ENCODE measurements at regions not wholly inside any gene's neighbourhood (a gene's known extent, or its start where the extent isn't known, plus 50 kb on each side); places are given as distances from the start of the nearest gene placed in this dataset.

GRCh38 chr3:72248389-72248761 is 463.4 kb upstream of the PROK2 start:
- DNase-seq (ENCODE audit: low spot score): no peak
- no peak overlapping the region for H3K27ac Mint-ChIP-seq
- intact Hi-C loops (cut with micrococcal nuclease): no loop called here
- no peaks in the 10 kb centered on the region for H3K36me3 Mint-ChIP-seq (ENCODE audit: low read depth)
- no peaks in the 10 kb centered on the region for H3K9me3 Mint-ChIP-seq
- no peaks in the 10 kb centered on the region for H3K4me1 Mint-ChIP-seq (ENCODE audit: low read depth)
- peaks cover 10% of the 10 kb centered on the region for H3K27me3 Mint-ChIP-seq (ENCODE audit: insufficient read depth)
- H3K4me3 Mint-ChIP-seq: no peak overlapping the region

GRCh38 chr3:72247645-72248388 is 462.9 kb upstream of the PROK2 start:
- Mint-ChIP-seq H3K27ac (no peak overlapping the region), H3K9me3 (no peaks in the 10 kb centered on the region), H3K4me3 (no peak overlapping the region), H3K36me3 (ENCODE audit: low read depth) (no peaks in the 10 kb centered on the region), H3K4me1 (ENCODE audit: low read depth) (no peaks in the 10 kb centered on the region), H3K27me3 (ENCODE audit: insufficient read depth) (peaks cover 10% of the 10 kb centered on the region)
- no peak for DNase-seq (ENCODE audit: low spot score)
- intact Hi-C loops (cut with micrococcal nuclease): no loop called here

GRCh38 chr3:72247126-72247525 is 462.2 kb upstream of the PROK2 start:
- intact Hi-C loops (cut with micrococcal nuclease): no loop called here
- Mint-ChIP-seq H3K9me3 (no peaks in the 10 kb centered on the region), H3K4me1 (ENCODE audit: low read depth) (no peaks in the 10 kb centered on the region), H3K36me3 (ENCODE audit: low read depth) (no peaks in the 10 kb centered on the region), H3K27ac (no peak overlapping the region), H3K4me3 (no peak overlapping the region), H3K27me3 (ENCODE audit: insufficient read depth) (peaks cover 10% of the 10 kb centered on the region)
- no peak for DNase-seq (ENCODE audit: low spot score)

GRCh38 chr3:72246685-72247084 is 461.7 kb upstream of the PROK2 start:
- H3K4me1 Mint-ChIP-seq (ENCODE audit: low read depth): no peaks in the 10 kb centered on the region
- H3K4me3 Mint-ChIP-seq: no peak overlapping the region
- H3K27ac Mint-ChIP-seq: no peak overlapping the region
- DNase-seq (ENCODE audit: low spot score): no peak
- peaks cover 8% of the 10 kb centered on the region for H3K27me3 Mint-ChIP-seq (ENCODE audit: insufficient read depth)
- no peaks in the 10 kb centered on the region for H3K9me3 Mint-ChIP-seq
- intact Hi-C loops (cut with micrococcal nuclease): no loop called here
- no peaks in the 10 kb centered on the region for H3K36me3 Mint-ChIP-seq (ENCODE audit: low read depth)

DNA sequence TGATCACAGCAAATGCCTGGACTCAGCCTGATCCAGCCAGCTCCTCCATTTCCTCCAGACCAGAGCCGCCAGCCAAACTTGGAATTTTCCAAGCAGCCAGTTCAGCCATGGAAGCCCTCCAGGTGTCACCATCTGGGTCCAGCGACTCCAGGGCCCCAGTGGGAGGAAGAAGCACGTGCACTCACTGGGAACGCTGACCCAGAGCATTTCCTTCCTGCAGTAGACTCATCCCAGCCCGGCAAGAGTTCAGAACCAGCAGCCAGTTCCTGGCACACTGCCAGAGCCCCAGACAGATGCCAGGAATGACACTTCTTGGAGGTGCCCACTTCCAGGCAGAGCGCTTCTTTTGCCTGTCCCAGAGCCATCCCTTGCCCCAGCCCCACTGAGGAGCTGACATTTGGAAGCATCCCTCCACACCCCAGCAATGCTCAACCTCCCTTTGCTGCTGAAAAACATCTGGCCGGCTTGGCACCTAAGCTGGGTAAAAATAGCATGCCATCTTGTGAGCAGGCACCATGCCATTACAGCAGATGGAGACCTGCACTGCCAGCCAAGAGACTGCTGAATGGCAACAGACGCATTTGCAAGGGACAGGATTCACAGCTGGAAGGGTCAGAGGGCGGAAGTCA is 460.3 kb upstream of the PROK2 start:
- Mint-ChIP-seq H3K36me3 (ENCODE audit: low read depth) (no peaks in the 10 kb centered on the region), H3K9me3 (no peaks in the 10 kb centered on the region), H3K27ac (no peak overlapping the region), H3K4me1 (ENCODE audit: low read depth) (no peaks in the 10 kb centered on the region), H3K4me3 (no peak overlapping the region), H3K27me3 (ENCODE audit: insufficient read depth) (no peaks in the 10 kb centered on the region)
- intact Hi-C loops (cut with micrococcal nuclease): no loop called here
- no peak for DNase-seq (ENCODE audit: low spot score)

DNA sequence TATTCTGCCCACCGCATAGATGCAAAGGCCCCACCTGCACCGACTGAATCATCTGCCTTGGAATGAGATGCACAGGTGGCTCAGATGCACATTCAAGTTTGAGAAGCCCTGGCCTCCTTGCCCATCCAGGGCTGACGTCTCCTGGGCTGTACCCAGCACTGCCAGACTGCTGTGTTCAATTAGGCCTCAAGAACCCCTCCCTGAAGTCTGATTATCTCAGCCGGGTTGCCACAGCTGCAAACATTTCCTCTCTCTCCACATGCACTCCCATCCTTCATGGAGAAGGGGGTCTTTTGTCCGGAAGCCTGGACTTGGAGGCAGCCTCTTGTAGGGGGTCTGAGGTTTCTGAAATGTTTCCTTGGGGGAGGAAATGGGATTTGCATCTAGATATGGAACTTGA is 459.4 kb upstream of the PROK2 start:
- Mint-ChIP-seq H3K9me3 (no peaks in the 10 kb centered on the region), H3K27ac (no peak overlapping the region)
- intact Hi-C loops (cut with micrococcal nuclease): no loop called here

GRCh38 chr3:72242326-72242725 is 457.4 kb upstream of the PROK2 start:
- Mint-ChIP-seq H3K36me3 (ENCODE audit: low read depth) (peaks cover 2% of the 10 kb centered on the region), H3K27me3 (ENCODE audit: insufficient read depth) (no peaks in the 10 kb centered on the region), H3K9me3 (no peaks in the 10 kb centered on the region), H3K27ac (no peak overlapping the region), H3K4me3 (no peak overlapping the region), H3K4me1 (ENCODE audit: low read depth) (no peaks in the 10 kb centered on the region)
- DNase-seq (ENCODE audit: low spot score): no peak
- intact Hi-C loops (cut with micrococcal nuclease): no loop called here

More for the DNA sequence above, 459.4 kb upstream of the PROK2 start:
- Mint-ChIP-seq H3K4me3 (no peak overlapping the region), H3K36me3 (ENCODE audit: low read depth) (peaks cover 2% of the 10 kb centered on the region), H3K27me3 (ENCODE audit: insufficient read depth) (no peaks in the 10 kb centered on the region), H3K4me1 (ENCODE audit: low read depth) (no peaks in the 10 kb centered on the region)
- DNase-seq (ENCODE audit: low spot score): no peak

GRCh38 chr3:72241525-72241924 is 456.6 kb upstream of the PROK2 start:
- H3K9me3 Mint-ChIP-seq: no peaks in the 10 kb centered on the region
- intact Hi-C loops (cut with micrococcal nuclease): no loop called here
- peaks cover 2% of the 10 kb centered on the region for H3K36me3 Mint-ChIP-seq (ENCODE audit: low read depth)
- DNase-seq (ENCODE audit: low spot score): no peak
- no peaks in the 10 kb centered on the region for H3K27me3 Mint-ChIP-seq (ENCODE audit: insufficient read depth)
- H3K4me1 Mint-ChIP-seq (ENCODE audit: low read depth): no peaks in the 10 kb centered on the region
- H3K4me3 Mint-ChIP-seq: no peak overlapping the region
- H3K27ac Mint-ChIP-seq: no peak overlapping the region

- intact Hi-C loops (cut with micrococcal nuclease): no loop called here
- H3K4me3 Mint-ChIP-seq: no peak overlapping the region
These were observed 455.6 kb upstream of the PROK2 start for GRCh38 chr3:72240531-72240930.

DNA sequence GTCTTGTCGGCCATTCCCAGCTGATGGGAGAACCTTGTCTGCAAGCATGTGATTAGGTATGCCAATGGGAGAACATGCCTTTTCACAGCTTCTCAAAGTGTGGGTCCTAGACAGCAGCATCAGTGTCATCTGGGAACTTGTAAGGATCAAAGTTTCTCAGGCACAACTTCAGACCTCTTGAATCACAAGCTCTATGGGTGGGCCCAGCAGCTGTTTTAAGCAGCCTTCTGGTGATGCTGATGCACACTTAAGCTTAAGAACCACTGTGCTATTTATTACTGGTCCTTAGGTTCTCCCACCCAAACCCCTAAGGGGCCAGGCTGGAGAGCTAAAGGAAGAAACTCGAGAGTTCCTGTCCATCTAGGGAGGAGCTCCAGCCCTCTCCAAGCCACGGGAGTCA is 453.9 kb upstream of the PROK2 start:
- no peak for DNase-seq (ENCODE audit: low spot score)
- Mint-ChIP-seq H3K27me3 (ENCODE audit: insufficient read depth) (no peaks in the 10 kb centered on the region), H3K9me3 (no peaks in the 10 kb centered on the region), H3K4me3 (no peak overlapping the region), H3K27ac (no peak overlapping the region), H3K36me3 (ENCODE audit: low read depth) (peaks cover 2% of the 10 kb centered on the region), H3K4me1 (ENCODE audit: low read depth) (no peaks in the 10 kb centered on the region)
- intact Hi-C loops (cut with micrococcal nuclease): no loop called here

More at GRCh38 chr3:72240531-72240930, 455.6 kb upstream of the PROK2 start:
- Mint-ChIP-seq H3K27ac (no peak overlapping the region), H3K9me3 (no peaks in the 10 kb centered on the region), H3K36me3 (ENCODE audit: low read depth) (peaks cover 2% of the 10 kb centered on the region), H3K4me1 (ENCODE audit: low read depth) (no peaks in the 10 kb centered on the region), H3K27me3 (ENCODE audit: insufficient read depth) (no peaks in the 10 kb centered on the region)
- no peak for DNase-seq (ENCODE audit: low spot score)

DNA sequence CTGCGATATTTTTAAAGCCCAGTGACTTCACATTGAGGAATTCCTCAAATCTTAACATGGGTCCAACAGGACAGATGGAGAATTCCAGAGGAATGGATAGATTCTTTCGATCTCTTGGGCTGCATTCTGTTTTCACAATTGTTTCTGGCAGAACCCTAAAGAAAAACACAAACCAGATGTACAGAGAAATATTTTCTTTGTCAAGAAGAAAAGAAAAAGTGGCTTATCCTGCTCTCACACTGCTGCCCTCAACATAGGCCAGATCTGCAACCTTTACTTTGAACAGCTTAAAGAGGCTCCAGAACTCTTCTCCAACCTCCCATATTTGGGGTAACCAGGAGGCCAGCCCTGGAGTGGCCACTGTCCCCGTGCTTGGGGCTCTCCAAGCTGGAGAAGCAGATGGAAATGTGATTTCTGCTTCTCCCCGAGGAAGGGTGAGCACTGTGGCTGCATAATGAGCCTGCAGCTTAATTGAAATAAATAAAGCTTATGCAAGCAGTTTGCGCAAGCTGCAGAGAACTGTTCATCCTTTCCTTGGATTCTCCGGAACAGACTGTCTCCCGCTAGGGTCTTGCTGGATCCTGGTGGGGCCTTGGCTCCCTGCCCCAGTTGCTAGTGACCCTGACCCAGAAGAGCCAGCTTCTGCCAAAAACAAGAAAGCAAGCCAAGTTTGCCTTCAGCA is 453.2 kb upstream of the PROK2 start:
- H3K27me3 Mint-ChIP-seq (ENCODE audit: insufficient read depth): no peaks in the 10 kb centered on the region
- intact Hi-C loops (cut with micrococcal nuclease): no loop called here
- no peak overlapping the region for H3K27ac Mint-ChIP-seq
- no peak for DNase-seq (ENCODE audit: low spot score)
- H3K9me3 Mint-ChIP-seq: no peaks in the 10 kb centered on the region
- peaks cover 2% of the 10 kb centered on the region for H3K36me3 Mint-ChIP-seq (ENCODE audit: low read depth)
- H3K4me3 Mint-ChIP-seq: no peak overlapping the region
- no peaks in the 10 kb centered on the region for H3K4me1 Mint-ChIP-seq (ENCODE audit: low read depth)

DNA sequence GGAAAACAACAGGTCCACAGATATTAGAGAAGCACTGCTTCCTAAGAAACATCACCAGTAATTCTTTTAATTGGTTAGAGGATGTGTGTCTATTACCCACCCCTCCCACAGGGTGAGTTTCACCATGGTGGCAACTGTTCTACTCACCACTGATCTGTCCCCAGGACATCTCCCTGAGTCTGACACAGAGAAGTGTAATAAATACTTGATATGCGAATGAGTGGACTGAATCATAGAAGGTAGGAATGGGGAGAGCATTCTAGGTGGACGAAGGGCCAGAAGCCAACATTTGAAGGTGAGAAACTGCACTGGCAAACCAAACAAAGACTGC is 452.7 kb upstream of the PROK2 start:
- Mint-ChIP-seq H3K4me3 (no peak overlapping the region), H3K27me3 (ENCODE audit: insufficient read depth) (no peaks in the 10 kb centered on the region), H3K36me3 (ENCODE audit: low read depth) (peaks cover 2% of the 10 kb centered on the region), H3K9me3 (no peaks in the 10 kb centered on the region), H3K4me1 (ENCODE audit: low read depth) (no peaks in the 10 kb centered on the region), H3K27ac (no peak overlapping the region)
- intact Hi-C loops (cut with micrococcal nuclease): no loop called here
- no peak for DNase-seq (ENCODE audit: low spot score)

GRCh38 chr3:72234391-72234790 is 449.4 kb upstream of the PROK2 start:
- no peaks in the 10 kb centered on the region for H3K36me3 Mint-ChIP-seq (ENCODE audit: low read depth)
- no peaks in the 10 kb centered on the region for H3K4me1 Mint-ChIP-seq (ENCODE audit: low read depth)
- no peak overlapping the region for H3K4me3 Mint-ChIP-seq
- H3K27me3 Mint-ChIP-seq (ENCODE audit: insufficient read depth): no peaks in the 10 kb centered on the region
- DNase-seq (ENCODE audit: low spot score): no peak
- intact Hi-C loops (cut with micrococcal nuclease): no loop called here
- H3K27ac Mint-ChIP-seq: no peak overlapping the region
- no peaks in the 10 kb centered on the region for H3K9me3 Mint-ChIP-seq

Data from activated T-helper 1 cell treated with anti-CD3 and anti-CD28 coated beads, Interleukin-12 subunit alpha, Interleukin-12 subunit beta, Interleukin-2, Interleukin-4 antibody, amounts not matched to agents 30 ng/mL and 10 ng/mL and 1 ng/mL, durations not matched to agents 14 hours and 24 hours and 36 hours (primary cell).